ENCODE measurements at regions not wholly inside any gene's neighbourhood (a gene's known extent, or its start where the extent isn't known, plus 50 kb on each side); places are given as distances from the start of the nearest gene placed in this dataset.

GRCh38 chr21:23099185-23099584, 2101.0 kb downstream of the NCAM2 start:
- no peak for DNase-seq
- Histone ChIP-seq H3K36me3 (ENCODE audit: control insufficient read depth, insufficient read depth, low read length) (no peaks in the 10 kb centered on the region), H3K4me1 (ENCODE audit: control insufficient read depth, insufficient read depth, low read length, poor library complexity, severe bottlenecking) (no peaks in the 10 kb centered on the region), H3K27ac (ENCODE audit: insufficient read depth, low read length, poor library complexity, severe bottlenecking) (no peak overlapping the region), H3K4me3 (ENCODE audit: insufficient read depth, low read depth, low read length, poor library complexity, severe bottlenecking) (no peak overlapping the region), H3K27me3 (replicated peaks; ENCODE audit: control insufficient read depth, insufficient read depth, low read length, poor library complexity, severe bottlenecking) (no peaks in the 10 kb centered on the region), H3K9me3 (ENCODE audit: control insufficient read depth, low read length) (no peaks in the 10 kb centered on the region)

GRCh38 chr21:23101111-23101510, 2102.9 kb downstream of the NCAM2 start:
- DNase-seq, result no peak

GRCh38 chr21:23108533-23108932, 2110.3 kb downstream of the NCAM2 start:
- Histone ChIP-seq H3K27me3 (replicated peaks; ENCODE audit: control insufficient read depth, insufficient read depth, low read length, poor library complexity, severe bottlenecking) (no peaks in the 10 kb centered on the region), H3K4me3 (ENCODE audit: insufficient read depth, low read depth, low read length, poor library complexity, severe bottlenecking) (no peak overlapping the region), H3K9me3 (ENCODE audit: control insufficient read depth, low read length) (no peaks in the 10 kb centered on the region), H3K4me1 (ENCODE audit: control insufficient read depth, insufficient read depth, low read length, poor library complexity, severe bottlenecking) (no peaks in the 10 kb centered on the region), H3K36me3 (ENCODE audit: control insufficient read depth, insufficient read depth, low read length) (no peaks in the 10 kb centered on the region), H3K27ac (ENCODE audit: insufficient read depth, low read length, poor library complexity, severe bottlenecking) (no peak overlapping the region)
- DNase-seq, result no peak

More at GRCh38 chr21:23101111-23101510, 2102.9 kb downstream of the NCAM2 start:
- Histone ChIP-seq H3K27me3 (replicated peaks; ENCODE audit: control insufficient read depth, insufficient read depth, low read length, poor library complexity, severe bottlenecking) (no peaks in the 10 kb centered on the region), H3K4me3 (ENCODE audit: insufficient read depth, low read depth, low read length, poor library complexity, severe bottlenecking) (no peak overlapping the region), H3K36me3 (ENCODE audit: control insufficient read depth, insufficient read depth, low read length) (no peaks in the 10 kb centered on the region), H3K4me1 (ENCODE audit: control insufficient read depth, insufficient read depth, low read length, poor library complexity, severe bottlenecking) (no peaks in the 10 kb centered on the region), H3K9me3 (ENCODE audit: control insufficient read depth, low read length) (no peaks in the 10 kb centered on the region), H3K27ac (ENCODE audit: insufficient read depth, low read length, poor library complexity, severe bottlenecking) (no peak overlapping the region)

- no peaks in the 10 kb centered on the region for H3K36me3 ChIP-seq (ENCODE audit: control insufficient read depth, insufficient read depth, low read length)
- no peak for DNase-seq
- H3K9me3 ChIP-seq (ENCODE audit: control insufficient read depth, low read length), result no peaks in the 10 kb centered on the region
These were observed 2112.9 kb downstream of the NCAM2 start for GRCh38 chr21:23111070-23111600.

GRCh38 chr21:23119491-23119890, 2121.3 kb downstream of the NCAM2 start:
- H3K27ac ChIP-seq (ENCODE audit: insufficient read depth, low read length, poor library complexity, severe bottlenecking), result no peak overlapping the region
- H3K27me3 ChIP-seq (replicated peaks; ENCODE audit: control insufficient read depth, insufficient read depth, low read length, poor library complexity, severe bottlenecking), result no peaks in the 10 kb centered on the region
- H3K9me3 ChIP-seq (ENCODE audit: control insufficient read depth, low read length), result no peaks in the 10 kb centered on the region
- no peak for DNase-seq
- no peaks in the 10 kb centered on the region for H3K4me1 ChIP-seq (ENCODE audit: control insufficient read depth, insufficient read depth, low read length, poor library complexity, severe bottlenecking)
- no peaks in the 10 kb centered on the region for H3K36me3 ChIP-seq (ENCODE audit: control insufficient read depth, insufficient read depth, low read length)
- no peak overlapping the region for H3K4me3 ChIP-seq (ENCODE audit: insufficient read depth, low read depth, low read length, poor library complexity, severe bottlenecking)

More at GRCh38 chr21:23111070-23111600, 2112.9 kb downstream of the NCAM2 start:
- Histone ChIP-seq H3K4me1 (ENCODE audit: control insufficient read depth, insufficient read depth, low read length, poor library complexity, severe bottlenecking) (no peaks in the 10 kb centered on the region), H3K27me3 (replicated peaks; ENCODE audit: control insufficient read depth, insufficient read depth, low read length, poor library complexity, severe bottlenecking) (no peaks in the 10 kb centered on the region), H3K4me3 (ENCODE audit: insufficient read depth, low read depth, low read length, poor library complexity, severe bottlenecking) (no peak overlapping the region), H3K27ac (ENCODE audit: insufficient read depth, low read length, poor library complexity, severe bottlenecking) (no peak overlapping the region)

- no peaks in the 10 kb centered on the region for H3K27me3 ChIP-seq (replicated peaks; ENCODE audit: control insufficient read depth, insufficient read depth, low read length, poor library complexity, severe bottlenecking)
- DNase-seq, result no peak
- no peaks in the 10 kb centered on the region for H3K36me3 ChIP-seq (ENCODE audit: control insufficient read depth, insufficient read depth, low read length)
- H3K4me1 ChIP-seq (ENCODE audit: control insufficient read depth, insufficient read depth, low read length, poor library complexity, severe bottlenecking), result no peaks in the 10 kb centered on the region
- H3K9me3 ChIP-seq (ENCODE audit: control insufficient read depth, low read length), result no peaks in the 10 kb centered on the region
- no peak overlapping the region for H3K4me3 ChIP-seq (ENCODE audit: insufficient read depth, low read depth, low read length, poor library complexity, severe bottlenecking)
- no peak overlapping the region for H3K27ac ChIP-seq (ENCODE audit: insufficient read depth, low read length, poor library complexity, severe bottlenecking)
These were observed 2129.8 kb downstream of the NCAM2 start for GRCh38 chr21:23127973-23128372.

GRCh38 chr21:23130308-23130707, 2132.1 kb downstream of the NCAM2 start:
- Histone ChIP-seq H3K9me3 (ENCODE audit: control insufficient read depth, low read length) (no peaks in the 10 kb centered on the region), H3K27me3 (replicated peaks; ENCODE audit: control insufficient read depth, insufficient read depth, low read length, poor library complexity, severe bottlenecking) (no peaks in the 10 kb centered on the region), H3K4me3 (ENCODE audit: insufficient read depth, low read depth, low read length, poor library complexity, severe bottlenecking) (no peak overlapping the region), H3K27ac (ENCODE audit: insufficient read depth, low read length, poor library complexity, severe bottlenecking) (no peak overlapping the region), H3K4me1 (ENCODE audit: control insufficient read depth, insufficient read depth, low read length, poor library complexity, severe bottlenecking) (no peaks in the 10 kb centered on the region), H3K36me3 (ENCODE audit: control insufficient read depth, insufficient read depth, low read length) (no peaks in the 10 kb centered on the region)
- DNase-seq, result no peak

GRCh38 chr21:23131177-23131576, 2133.0 kb downstream of the NCAM2 start:
- H3K4me1 ChIP-seq (ENCODE audit: control insufficient read depth, insufficient read depth, low read length, poor library complexity, severe bottlenecking), result no peaks in the 10 kb centered on the region
- DNase-seq, result no peak
- no peak overlapping the region for H3K27ac ChIP-seq (ENCODE audit: insufficient read depth, low read length, poor library complexity, severe bottlenecking)
- H3K9me3 ChIP-seq (ENCODE audit: control insufficient read depth, low read length), result no peaks in the 10 kb centered on the region
- no peak overlapping the region for H3K4me3 ChIP-seq (ENCODE audit: insufficient read depth, low read depth, low read length, poor library complexity, severe bottlenecking)
- H3K36me3 ChIP-seq (ENCODE audit: control insufficient read depth, insufficient read depth, low read length), result no peaks in the 10 kb centered on the region
- no peaks in the 10 kb centered on the region for H3K27me3 ChIP-seq (replicated peaks; ENCODE audit: control insufficient read depth, insufficient read depth, low read length, poor library complexity, severe bottlenecking)

- no peak for DNase-seq
- H3K27ac ChIP-seq (ENCODE audit: insufficient read depth, low read length, poor library complexity, severe bottlenecking), result no peak overlapping the region
- H3K9me3 ChIP-seq (ENCODE audit: control insufficient read depth, low read length), result no peaks in the 10 kb centered on the region
- H3K4me3 ChIP-seq (ENCODE audit: insufficient read depth, low read depth, low read length, poor library complexity, severe bottlenecking), result no peak overlapping the region
- no peaks in the 10 kb centered on the region for H3K36me3 ChIP-seq (ENCODE audit: control insufficient read depth, insufficient read depth, low read length)
- no peaks in the 10 kb centered on the region for H3K4me1 ChIP-seq (ENCODE audit: control insufficient read depth, insufficient read depth, low read length, poor library complexity, severe bottlenecking)
- H3K27me3 ChIP-seq (replicated peaks; ENCODE audit: control insufficient read depth, insufficient read depth, low read length, poor library complexity, severe bottlenecking), result no peaks in the 10 kb centered on the region
These were observed 2140.6 kb downstream of the NCAM2 start for GRCh38 chr21:23138797-23139196.

GRCh38 chr21:23152130-23152529, 2153.9 kb downstream of the NCAM2 start:
- H3K9me3 ChIP-seq (ENCODE audit: control insufficient read depth, low read length), result no peaks in the 10 kb centered on the region
- H3K4me3 ChIP-seq (ENCODE audit: insufficient read depth, low read depth, low read length, poor library complexity, severe bottlenecking), result no peak overlapping the region
- no peak overlapping the region for H3K27ac ChIP-seq (ENCODE audit: insufficient read depth, low read length, poor library complexity, severe bottlenecking)
- H3K36me3 ChIP-seq (ENCODE audit: control insufficient read depth, insufficient read depth, low read length), result no peaks in the 10 kb centered on the region
- no peaks in the 10 kb centered on the region for H3K27me3 ChIP-seq (replicated peaks; ENCODE audit: control insufficient read depth, insufficient read depth, low read length, poor library complexity, severe bottlenecking)
- no peak for DNase-seq
- H3K4me1 ChIP-seq (ENCODE audit: control insufficient read depth, insufficient read depth, low read length, poor library complexity, severe bottlenecking), result no peaks in the 10 kb centered on the region

Measured in effector memory CD4-positive, alpha-beta T cell (primary cell).